HCT116 (cell line): ENCODE measurements at regions not wholly inside any gene's neighbourhood (a gene's known extent, or its start where the extent isn't known, plus 50 kb on each side); places are given as distances from the start of the nearest gene placed in this dataset.

Experiments used
- ATAC-seq: fragments of 200-7000 bp; cut with Tn5 transposase; 2 replicates; pipeline ENCODE4 v1.9.1; 2020; ENCODE audit warnings: mild to moderate bottlenecking, moderate library complexity
- BruUV-seq: library from RNA; stranded (reverse); fragments of 400-500 nt; replicated peaks from 2 replicates; lab custom pipeline; 2021; lab: Mats Ljungman, UMichigan
- CTCF ChIA-PET: fragments of 300-600 bp; sonication (Branson Sonifier 250); formaldehyde crosslinking; loops from one replicate; lab custom pipeline; 2021; ENCODE audit warnings: antibody characterized with exemption; lab: Charles Lee
- POLR2A ChIA-PET: fragments of 300-600, 350-600 bp; sonication (Branson Sonifier 250); formaldehyde crosslinking; loops from one replicate; lab custom pipeline; 2021; ENCODE audit warnings: antibody characterized with exemption; lab: Charles Lee
- RAD21 ChIA-PET, 2 experiments: fragments of 300-600 bp; sonication (Branson Sonifier 250); formaldehyde crosslinking; loops; one replicate each; lab custom pipeline; 2023; ENCODE audit warnings: low total read pairs in 2 of 2; ENCODE audit not compliant: uncharacterized antibody in 2 of 2, unreplicated experiment in 2 of 2, low non-redundant PET in 1 of 2; lab: Charles Lee
- DNase-seq: peaks from one replicate; pipeline ENCODE4 v3.0.0-alpha.2; 2010; ENCODE audit warnings: low read depth, low spot score
- H2AFZ ChIP-seq: fragments of 200-600 bp; shearing (Covaris generic), sonication (generic); 2 replicates; pipeline ENCODE4 v1.6.1; 2017; ENCODE audit warnings: low read depth, mixed run types, mixed read lengths, antibody characterized with exemption, low read length; ENCODE audit not compliant: poor library complexity, severe bottlenecking
- H3K27ac ChIP-seq: 2 replicates; pipeline ENCODE4 v1.5.1; 2012; ENCODE audit warnings: low read depth, low read length
- H3K27me3 ChIP-seq: fragments of 200-600 bp; sonication (generic); 2 replicates; pipeline ENCODE4 v1.6.1; 2016; ENCODE audit warnings: mixed run types, low read length, mixed read lengths; ENCODE audit not compliant: insufficient read depth
- H3K36me3 ChIP-seq, 2 experiments: fragments of 200-500 bp in 1 of 2; fragments of 200-600 bp in 1 of 2; sonication (Bioruptor generic) in 1 of 2; sonication (generic) in 1 of 2; 2 replicates each; pipeline versions ENCODE4 v1.5.1 to v1.6.1; 2014 to 2016; ENCODE audit warnings: low read length in 2 of 2, inconsistent platforms in 1 of 2, mixed read lengths in 1 of 2, mixed run types in 1 of 2; ENCODE audit not compliant: insufficient read depth in 2 of 2, control insufficient read depth in 1 of 2
- H3K4me1 ChIP-seq, 2 experiments: fragments of 200-600 bp in 1 of 2; sonication (generic) in 1 of 2; 2 replicates each; pipeline versions ENCODE4 v1.5.1 to v1.6.1; 2012 to 2017; ENCODE audit warnings: low read length in 2 of 2, inconsistent platforms in 1 of 2, mild to moderate bottlenecking in 1 of 2, mixed read lengths in 1 of 2, mixed run types in 1 of 2, moderate library complexity in 1 of 2; ENCODE audit not compliant: insufficient read depth in 2 of 2, control insufficient read depth in 1 of 2
- H3K4me2 ChIP-seq: fragments of 200-600 bp; sonication (generic); 2 replicates; pipeline ENCODE4 v1.6.1; 2017; ENCODE audit warnings: mixed run types, low read length, mixed read lengths
- H3K4me3 ChIP-seq, 2 experiments: fragments of 200-600 bp in 1 of 2; sonication (generic) in 1 of 2; replicated peaks in 1 of 2; 2 replicates each; pipeline ENCODE4 v1.5.1; 2011 to 2016; ENCODE audit warnings: low read length in 2 of 2, control low read depth in 1 of 2, low read depth in 1 of 2, mild to moderate bottlenecking in 1 of 2, mixed read lengths in 1 of 2, mixed run types in 1 of 2
- H3K79me2 ChIP-seq: fragments of 200-600 bp; sonication (generic); 2 replicates; pipeline ENCODE4 v1.6.1; 2017; ENCODE audit warnings: mild to moderate bottlenecking, mixed run types, low read length, moderate library complexity, mixed read lengths; ENCODE audit not compliant: insufficient read depth
- H3K9ac ChIP-seq: fragments of 200-600 bp; sonication (generic); 2 replicates; pipeline ENCODE4 v1.6.1; 2016; ENCODE audit warnings: low read length, mixed read lengths
- H3K9me2 ChIP-seq: fragments of 200-600 bp; sonication (generic), shearing (Covaris generic); 2 replicates; pipeline ENCODE4 v1.6.1; 2017; ENCODE audit warnings: mixed run types, mild to moderate bottlenecking, moderate library complexity; ENCODE audit not compliant: insufficient read depth
- H3K9me3 ChIP-seq, 2 experiments: fragments of 200-500 bp in 1 of 2; fragments of 200-600 bp in 1 of 2; sonication (Bioruptor generic) in 1 of 2; sonication (generic) in 1 of 2; 2 replicates each; pipeline ENCODE4 v1.6.1; 2014 to 2017; ENCODE audit warnings: low read length in 2 of 2, mixed read lengths in 2 of 2, inconsistent platforms in 1 of 2, low read depth in 1 of 2, mild to moderate bottlenecking in 1 of 2, mixed run types in 1 of 2, moderate library complexity in 1 of 2; ENCODE audit not compliant: control insufficient read depth in 1 of 2, insufficient read depth in 1 of 2
- H4K20me1 ChIP-seq: fragments of 200-600 bp; sonication (generic), shearing (Covaris generic); 2 replicates; pipeline ENCODE4 v1.6.1; 2017; ENCODE audit warnings: mixed run types, mild to moderate bottlenecking, moderate library complexity; ENCODE audit not compliant: insufficient read depth
- CBX3 ChIP-seq: IDR thresholded peaks from 2 replicates; pipeline ENCODE4 v1.6.1; 2012; ENCODE audit warnings: low read depth
- CEBPB ChIP-seq: IDR thresholded peaks from 2 replicates; pipeline ENCODE4 v1.6.1; 2012; ENCODE audit warnings: low read depth
- EGR1 ChIP-seq: IDR thresholded peaks from 2 replicates; pipeline ENCODE4 v1.6.1; 2012; ENCODE audit warnings: low read depth
- ELF1 ChIP-seq: IDR thresholded peaks from 2 replicates; pipeline ENCODE4 v1.6.1; 2012; ENCODE audit warnings: low read depth, borderline replicate concordance
- EZH2 ChIP-seq: fragments of 200-600 bp; sonication (generic); IDR thresholded peaks from 2 replicates; pipeline ENCODE4 v1.6.1; 2017; ENCODE audit warnings: antibody characterized with exemption, mixed run types
- EZH2phosphoT487 ChIP-seq: fragments of 200-600 bp; IDR thresholded peaks from 2 replicates; pipeline ENCODE4 v1.6.1; 2018; ENCODE audit warnings: antibody characterized with exemption, borderline replicate concordance
- FOSL1 ChIP-seq: IDR thresholded peaks from 2 replicates; pipeline ENCODE4 v1.6.1; 2012; ENCODE audit warnings: low read depth
- POLR2AphosphoS5 ChIP-seq: IDR thresholded peaks from 2 replicates; pipeline ENCODE4 v1.6.1; 2011; ENCODE audit warnings: mild to moderate bottlenecking, low read depth, low read length, moderate library complexity
- RAD21 ChIP-seq: IDR thresholded peaks from 2 replicates; pipeline ENCODE4 v1.6.1; 2012; ENCODE audit warnings: low read depth, mild to moderate bottlenecking
- SIN3A ChIP-seq: IDR thresholded peaks from 2 replicates; pipeline ENCODE4 v1.6.1; 2012; ENCODE audit warnings: low read depth
- TCF7L2 ChIP-seq: IDR thresholded peaks from 2 replicates; pipeline ENCODE4 v1.7.0; 2011; ENCODE audit warnings: borderline replicate concordance, inconsistent platforms; ENCODE audit not compliant: insufficient read depth, insufficient read length; ENCODE audit errors: extremely low read depth
- YY1 ChIP-seq: IDR thresholded peaks from 2 replicates; pipeline ENCODE4 v1.6.1; 2011; ENCODE audit warnings: low read length, low read depth, moderate library complexity, mild to moderate bottlenecking; ENCODE audit not compliant: insufficient replicate concordance; ENCODE audit errors: extremely low read depth
- ZFX ChIP-seq: fragments of 450-650 bp; IDR thresholded peaks from 2 replicates; pipeline ENCODE4 v1.6.1; 2017
- intact Hi-C: fragments of 100-400 bp; cut with micrococcal nuclease; formaldehyde crosslinking; loops from 2 replicates; pipeline ENCODE4 v1.10.0; 2022
- TF ChIP-seq, protein P1 (sequence below), 3 experiments: fragments of 200-600 bp in 1 of 3; sonication (generic) in 1 of 3; IDR thresholded peaks in 2 of 3; conservative IDR thresholded peaks in 1 of 3; 2 replicates each; pipeline ENCODE4 v1.5.1; 2012 to 2017; ENCODE audit warnings: low read depth in 2 of 3, low read length in 2 of 3, antibody characterized with exemption in 1 of 3, borderline replicate concordance in 1 of 3, control low read depth in 1 of 3, mild to moderate bottlenecking in 1 of 3, mixed read lengths in 1 of 3, mixed run types in 1 of 3, moderate library complexity in 1 of 3; ENCODE audit not compliant: insufficient read depth in 1 of 3
- TF ChIP-seq, protein P2 (sequence below): IDR thresholded peaks from 2 replicates; pipeline ENCODE4 v1.6.1; 2012
- TF ChIP-seq, protein P3 (sequence below): IDR thresholded peaks from 2 replicates; pipeline ENCODE4 v1.6.1; 2012; ENCODE audit warnings: low read depth

DNA sequence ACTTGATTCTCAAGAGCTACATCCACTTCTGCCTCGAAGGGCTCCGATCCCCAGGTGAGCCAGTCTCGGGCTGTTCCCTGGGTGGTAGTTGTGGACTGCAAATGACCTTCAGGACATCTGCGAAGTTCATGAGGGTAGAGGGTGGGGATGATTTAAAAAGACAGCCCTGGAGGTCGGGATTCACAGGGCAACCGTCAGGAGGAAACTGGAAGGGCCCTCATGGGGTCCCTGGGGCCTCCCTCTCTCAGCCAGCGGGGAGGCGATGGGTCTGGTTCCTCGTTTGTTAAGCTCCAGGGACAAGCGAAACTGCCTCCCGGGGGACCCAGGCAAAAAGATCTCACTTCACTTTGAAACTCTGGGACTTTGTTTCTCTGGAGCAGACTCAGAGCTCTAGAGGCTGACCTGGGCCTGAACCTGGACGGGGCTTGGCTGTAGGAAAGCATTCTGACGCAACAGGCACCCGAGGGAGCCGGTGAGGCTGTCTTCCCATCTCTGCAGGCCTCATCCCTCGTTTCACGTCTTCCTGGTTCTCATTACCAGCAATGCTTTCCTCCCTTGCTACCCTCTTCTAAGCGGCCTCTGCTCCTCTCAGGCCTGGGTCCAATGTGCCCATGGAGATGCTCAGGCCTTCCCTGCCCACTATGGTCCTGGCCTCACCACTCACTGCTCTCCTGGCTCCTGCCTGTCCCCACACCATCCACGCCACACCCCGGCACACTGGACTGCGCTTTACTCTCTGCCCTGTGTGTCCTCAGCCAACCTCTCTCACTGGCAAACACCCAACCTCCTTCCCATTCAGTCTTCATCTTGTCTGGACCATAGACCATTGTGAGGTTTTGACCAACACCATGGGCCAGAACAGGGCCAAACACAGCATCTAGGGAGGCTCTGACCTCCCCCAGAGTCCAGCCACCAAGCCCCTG, 214.2 kb upstream of the TNRC6C start (continued):
- no peak for TF ChIP-seq RAD21
- TF ChIP-seq ZFX: no peak

DNA sequence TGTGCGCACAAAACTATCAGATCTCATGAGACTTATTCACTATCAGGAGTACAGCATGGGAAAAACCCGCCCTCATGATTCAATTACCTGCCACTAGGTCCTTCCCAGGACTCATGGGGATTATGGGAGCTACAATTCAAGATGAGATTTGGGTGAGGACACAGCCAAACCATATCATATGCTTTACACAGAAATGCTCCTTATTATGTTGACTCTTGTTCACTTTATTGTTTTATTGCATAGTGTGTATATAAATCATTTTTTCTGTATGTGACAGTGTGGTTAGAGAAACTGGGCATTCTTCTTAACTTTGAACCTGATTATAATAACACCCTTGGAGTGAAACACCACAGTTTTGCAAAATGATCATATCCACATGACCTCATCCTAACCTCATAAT, 212.8 kb upstream of the TNRC6C start:
- Histone ChIP-seq H3K9me2 (no peaks in the 10 kb centered on the region), H3K9me3 (no peaks in the 10 kb centered on the region; a peak in 1 of 4 replicates), H3K36me3 (no peaks in the 10 kb centered on the region), H3K9ac (no peak overlapping the region), H2AFZ (no peak overlapping the region), H3K27me3 (peaks cover 4% of the 10 kb centered on the region; the same call in 1 of the 2 replicates), H3K79me2 (no peaks in the 10 kb centered on the region), H3K4me3 (no peak overlapping the region), H4K20me1 (no peaks in the 10 kb centered on the region), H3K4me1 (peaks cover 0 to 6% of the 10 kb centered on the region in 2 experiments; a peak in 1 of 4 replicates), H3K27ac (no peak overlapping the region)
- ChIA-PET RAD21 (no interaction called here), POLR2A (no interaction called here)
- TF ChIP-seq CEBPB (no peak), FOSL1 (no peak), YY1 (no peak), ELF1 (no peak), SIN3A (no peak), POLR2AphosphoS5 (no peak), EGR1 (no peak), RAD21 (no peak), EZH2phosphoT487 (no peak), CBX3 (no peak), ZFX (no peak), EZH2 (no peak), TCF7L2 (no peak)
- TF ChIP-seq, protein P1, sequence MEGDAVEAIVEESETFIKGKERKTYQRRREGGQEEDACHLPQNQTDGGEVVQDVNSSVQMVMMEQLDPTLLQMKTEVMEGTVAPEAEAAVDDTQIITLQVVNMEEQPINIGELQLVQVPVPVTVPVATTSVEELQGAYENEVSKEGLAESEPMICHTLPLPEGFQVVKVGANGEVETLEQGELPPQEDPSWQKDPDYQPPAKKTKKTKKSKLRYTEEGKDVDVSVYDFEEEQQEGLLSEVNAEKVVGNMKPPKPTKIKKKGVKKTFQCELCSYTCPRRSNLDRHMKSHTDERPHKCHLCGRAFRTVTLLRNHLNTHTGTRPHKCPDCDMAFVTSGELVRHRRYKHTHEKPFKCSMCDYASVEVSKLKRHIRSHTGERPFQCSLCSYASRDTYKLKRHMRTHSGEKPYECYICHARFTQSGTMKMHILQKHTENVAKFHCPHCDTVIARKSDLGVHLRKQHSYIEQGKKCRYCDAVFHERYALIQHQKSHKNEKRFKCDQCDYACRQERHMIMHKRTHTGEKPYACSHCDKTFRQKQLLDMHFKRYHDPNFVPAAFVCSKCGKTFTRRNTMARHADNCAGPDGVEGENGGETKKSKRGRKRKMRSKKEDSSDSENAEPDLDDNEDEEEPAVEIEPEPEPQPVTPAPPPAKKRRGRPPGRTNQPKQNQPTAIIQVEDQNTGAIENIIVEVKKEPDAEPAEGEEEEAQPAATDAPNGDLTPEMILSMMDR (IDR thresholded peaks at IDR 0.05 in 2 of 3, conservative IDR thresholded peaks at IDR 0.05 in 1 of 3; ENCODE audit: borderline replicate concordance in 1 of 3, insufficient read depth in 1 of 3, low read depth in 2 of 3, low read length in 2 of 3): no peak
- TF ChIP-seq, protein P2, sequence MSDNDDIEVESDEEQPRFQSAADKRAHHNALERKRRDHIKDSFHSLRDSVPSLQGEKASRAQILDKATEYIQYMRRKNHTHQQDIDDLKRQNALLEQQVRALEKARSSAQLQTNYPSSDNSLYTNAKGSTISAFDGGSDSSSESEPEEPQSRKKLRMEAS: no peak
- TF ChIP-seq, protein P3, sequence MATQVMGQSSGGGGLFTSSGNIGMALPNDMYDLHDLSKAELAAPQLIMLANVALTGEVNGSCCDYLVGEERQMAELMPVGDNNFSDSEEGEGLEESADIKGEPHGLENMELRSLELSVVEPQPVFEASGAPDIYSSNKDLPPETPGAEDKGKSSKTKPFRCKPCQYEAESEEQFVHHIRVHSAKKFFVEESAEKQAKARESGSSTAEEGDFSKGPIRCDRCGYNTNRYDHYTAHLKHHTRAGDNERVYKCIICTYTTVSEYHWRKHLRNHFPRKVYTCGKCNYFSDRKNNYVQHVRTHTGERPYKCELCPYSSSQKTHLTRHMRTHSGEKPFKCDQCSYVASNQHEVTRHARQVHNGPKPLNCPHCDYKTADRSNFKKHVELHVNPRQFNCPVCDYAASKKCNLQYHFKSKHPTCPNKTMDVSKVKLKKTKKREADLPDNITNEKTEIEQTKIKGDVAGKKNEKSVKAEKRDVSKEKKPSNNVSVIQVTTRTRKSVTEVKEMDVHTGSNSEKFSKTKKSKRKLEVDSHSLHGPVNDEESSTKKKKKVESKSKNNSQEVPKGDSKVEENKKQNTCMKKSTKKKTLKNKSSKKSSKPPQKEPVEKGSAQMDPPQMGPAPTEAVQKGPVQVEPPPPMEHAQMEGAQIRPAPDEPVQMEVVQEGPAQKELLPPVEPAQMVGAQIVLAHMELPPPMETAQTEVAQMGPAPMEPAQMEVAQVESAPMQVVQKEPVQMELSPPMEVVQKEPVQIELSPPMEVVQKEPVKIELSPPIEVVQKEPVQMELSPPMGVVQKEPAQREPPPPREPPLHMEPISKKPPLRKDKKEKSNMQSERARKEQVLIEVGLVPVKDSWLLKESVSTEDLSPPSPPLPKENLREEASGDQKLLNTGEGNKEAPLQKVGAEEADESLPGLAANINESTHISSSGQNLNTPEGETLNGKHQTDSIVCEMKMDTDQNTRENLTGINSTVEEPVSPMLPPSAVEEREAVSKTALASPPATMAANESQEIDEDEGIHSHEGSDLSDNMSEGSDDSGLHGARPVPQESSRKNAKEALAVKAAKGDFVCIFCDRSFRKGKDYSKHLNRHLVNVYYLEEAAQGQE: no peak
- TF ChIP-seq, all 23 proteins: peak for 0
- DNase-seq (no peak), ATAC-seq (no peak)
- intact Hi-C loops: no loop called here
- CTCF ChIA-PET: no interaction called here
- H3K4me2 ChIP-seq: no peak overlapping the region
- BruUV-seq: no TSS peak
